Caco-2 (cell line): ENCODE measurements at regions not wholly inside any gene's neighbourhood (a gene's known extent, or its start where the extent isn't known, plus 50 kb on each side); places are given as distances from the start of the nearest gene placed in this dataset.

Experiments used
- BruUV-seq: library from RNA; stranded (reverse); fragments of 400-500 nt; replicated peaks from 2 replicates; lab custom pipeline; 2021; lab: Mats Ljungman, UMichigan
- CTCF ChIA-PET: fragments of 300-600 bp; sonication (Branson Sonifier 250); formaldehyde crosslinking; loops from one replicate; lab custom pipeline; 2022; ENCODE audit warnings: antibody characterized with exemption; lab: Charles Lee
- POLR2A ChIA-PET: fragments of 300-600 bp; sonication (Branson Sonifier 250); formaldehyde crosslinking; loops from one replicate; lab custom pipeline; 2022; ENCODE audit warnings: antibody characterized with exemption; lab: Charles Lee
- DNase-seq, 2 experiments: peaks; one replicate each; pipeline versions ENCODE4 v3.0.0 to v3.0.0-alpha.2; 2020 to 2022
- H3K27me3 ChIP-seq: replicated peaks from 2 replicates; pipeline ENCODE4 v1.6.0; 2011; ENCODE audit warnings: low read length; ENCODE audit not compliant: control insufficient read depth, insufficient read depth
- H3K36me3 ChIP-seq: 2 replicates; pipeline ENCODE4 v1.5.1; 2011; ENCODE audit warnings: low read length; ENCODE audit not compliant: control insufficient read depth, insufficient read depth
- H3K4me1 ChIP-seq: fragments of 250-450 bp; sonication (Bioruptor Pico); 2 replicates; pipeline ENCODE4 v1.5.1; 2020; ENCODE audit warnings: mild to moderate bottlenecking
- H3K4me3 ChIP-seq: 2 replicates; pipeline ENCODE4 v1.5.1; 2011; ENCODE audit warnings: low read depth, mild to moderate bottlenecking, control low read depth, low read length
- H3K9me3 ChIP-seq: fragments of 250-450 bp; sonication (Bioruptor Pico); 2 replicates; pipeline ENCODE4 v1.5.1; 2020; ENCODE audit warnings: mild to moderate bottlenecking, moderate library complexity
- H3K27ac Mint-ChIP-seq: one replicate; pipeline ENCODE4 v1.8.0; 2022; ENCODE audit warnings: mixed read lengths; ENCODE audit not compliant: unreplicated experiment
- H3K27me3 Mint-ChIP-seq: one replicate; pipeline ENCODE4 v1.8.0; 2022; ENCODE audit warnings: mixed read lengths; ENCODE audit not compliant: insufficient read depth, unreplicated experiment
- H3K36me3 Mint-ChIP-seq: one replicate; pipeline ENCODE4 v1.8.0; 2022; ENCODE audit warnings: mild to moderate bottlenecking, mixed read lengths; ENCODE audit not compliant: insufficient read depth, unreplicated experiment
- H3K4me1 Mint-ChIP-seq: one replicate; pipeline ENCODE4 v1.8.0; 2022; ENCODE audit warnings: low read depth, mixed read lengths; ENCODE audit not compliant: unreplicated experiment
- H3K4me3 Mint-ChIP-seq: one replicate; pipeline ENCODE4 v1.8.0; 2022; ENCODE audit warnings: mild to moderate bottlenecking, moderate library complexity, mixed read lengths; ENCODE audit not compliant: unreplicated experiment
- H3K9me3 Mint-ChIP-seq: one replicate; pipeline ENCODE4 v1.8.0; 2022; ENCODE audit warnings: mixed read lengths; ENCODE audit not compliant: unreplicated experiment
- intact Hi-C: fragments of 100-400 bp; cut with micrococcal nuclease; formaldehyde crosslinking; loops from one replicate; pipeline ENCODE4 v1.10.0; 2022; ENCODE audit not compliant: unreplicated experiment
- TF ChIP-seq, protein P1 (sequence below), 2 experiments: fragments of 200-600 bp in 1 of 2; IDR thresholded peaks; 1 replicate in 1 of 2; 2 replicates in 1 of 2; pipeline versions ENCODE4 v1.5.1 to v1.8.0; 2011 to 2022; ENCODE audit warnings: antibody characterized with exemption in 1 of 2, control low read depth in 1 of 2, inconsistent platforms in 1 of 2, low read depth in 1 of 2, low read length in 1 of 2, mild to moderate bottlenecking in 1 of 2, moderate library complexity in 1 of 2; ENCODE audit not compliant: insufficient read depth in 1 of 2, severe bottlenecking in 1 of 2, unreplicated experiment in 1 of 2

- Mint-ChIP-seq H3K27ac (no peak overlapping the region), H3K4me1 (peaks cover 7% of the 10 kb centered on the region), H3K9me3 (no peaks in the 10 kb centered on the region), H3K36me3 (no peaks in the 10 kb centered on the region), H3K4me3 (no peak overlapping the region), H3K27me3 (no peaks in the 10 kb centered on the region)
- Histone ChIP-seq H3K4me1 (peaks cover 13% of the 10 kb centered on the region; the same call in 1 of the 2 replicates), H3K4me3 (no peak overlapping the region), H3K36me3 (no peaks in the 10 kb centered on the region), H3K9me3 (no peaks in the 10 kb centered on the region), H3K27me3 (no peaks in the 10 kb centered on the region)
- CTCF ChIA-PET, result no interaction called here
- no peak for DNase-seq
- TF ChIP-seq, protein P1, sequence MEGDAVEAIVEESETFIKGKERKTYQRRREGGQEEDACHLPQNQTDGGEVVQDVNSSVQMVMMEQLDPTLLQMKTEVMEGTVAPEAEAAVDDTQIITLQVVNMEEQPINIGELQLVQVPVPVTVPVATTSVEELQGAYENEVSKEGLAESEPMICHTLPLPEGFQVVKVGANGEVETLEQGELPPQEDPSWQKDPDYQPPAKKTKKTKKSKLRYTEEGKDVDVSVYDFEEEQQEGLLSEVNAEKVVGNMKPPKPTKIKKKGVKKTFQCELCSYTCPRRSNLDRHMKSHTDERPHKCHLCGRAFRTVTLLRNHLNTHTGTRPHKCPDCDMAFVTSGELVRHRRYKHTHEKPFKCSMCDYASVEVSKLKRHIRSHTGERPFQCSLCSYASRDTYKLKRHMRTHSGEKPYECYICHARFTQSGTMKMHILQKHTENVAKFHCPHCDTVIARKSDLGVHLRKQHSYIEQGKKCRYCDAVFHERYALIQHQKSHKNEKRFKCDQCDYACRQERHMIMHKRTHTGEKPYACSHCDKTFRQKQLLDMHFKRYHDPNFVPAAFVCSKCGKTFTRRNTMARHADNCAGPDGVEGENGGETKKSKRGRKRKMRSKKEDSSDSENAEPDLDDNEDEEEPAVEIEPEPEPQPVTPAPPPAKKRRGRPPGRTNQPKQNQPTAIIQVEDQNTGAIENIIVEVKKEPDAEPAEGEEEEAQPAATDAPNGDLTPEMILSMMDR (IDR thresholded peaks at IDR 0.05; ENCODE audit: insufficient read depth in 1 of 2, low read depth in 1 of 2, low read length in 1 of 2, severe bottlenecking in 1 of 2, unreplicated experiment in 1 of 2), result no peak
- POLR2A ChIA-PET, result no interaction called here
- BruUV-seq, result no TSS peak
- intact Hi-C loops, result no loop called here
Observed at GRCh38 chr5:104375345-104375744, 812.8 kb upstream of the NUDT12 start.

- intact Hi-C loops, result no loop called here
- no peak for DNase-seq
- H3K27me3 ChIP-seq, result no peaks in the 10 kb centered on the region
- H3K36me3 ChIP-seq, result no peaks in the 10 kb centered on the region
- H3K9me3 ChIP-seq, result no peaks in the 10 kb centered on the region
- peaks cover 10% of the 10 kb centered on the region for H3K9me3 Mint-ChIP-seq
- no TSS peak for BruUV-seq
- H3K27me3 Mint-ChIP-seq, result no peaks in the 10 kb centered on the region
- H3K4me1 Mint-ChIP-seq, result peaks cover 7% of the 10 kb centered on the region
- H3K4me3 ChIP-seq, result no peak overlapping the region
- CTCF ChIA-PET, result no interaction called here
- POLR2A ChIA-PET, result no interaction called here
- H3K4me3 Mint-ChIP-seq, result peak overlapping the region; percentile 19
- H3K4me1 ChIP-seq, result peaks cover 13% of the 10 kb centered on the region; the same call in 1 of the 2 replicates
- peak overlapping the region; percentile 49 for H3K27ac Mint-ChIP-seq
- H3K36me3 Mint-ChIP-seq, result no peaks in the 10 kb centered on the region
- TF ChIP-seq, protein P1 (IDR thresholded peaks at IDR 0.05; ENCODE audit: insufficient read depth in 1 of 2, low read depth in 1 of 2, low read length in 1 of 2, severe bottlenecking in 1 of 2, unreplicated experiment in 1 of 2), result no peak
Observed at GRCh38 chr5:104372796-104373195, 810.2 kb upstream of the NUDT12 start.

- BruUV-seq, result no TSS peak
- H3K4me1 Mint-ChIP-seq, result peaks cover 7% of the 10 kb centered on the region
- ChIA-PET CTCF (no interaction called here), POLR2A (no interaction called here)
- H3K9me3 ChIP-seq, result no peaks in the 10 kb centered on the region
- H3K4me3 ChIP-seq, result no peak overlapping the region
- H3K27ac Mint-ChIP-seq, result peak overlapping the region; percentile 49
- intact Hi-C loops, result no loop called here
- H3K36me3 Mint-ChIP-seq, result no peaks in the 10 kb centered on the region
- no peaks in the 10 kb centered on the region for H3K27me3 Mint-ChIP-seq
- TF ChIP-seq, protein P1 (IDR thresholded peaks at IDR 0.05; ENCODE audit: insufficient read depth in 1 of 2, low read depth in 1 of 2, low read length in 1 of 2, severe bottlenecking in 1 of 2, unreplicated experiment in 1 of 2), result no peak
- H3K4me1 ChIP-seq, result peaks cover 13% of the 10 kb centered on the region; the same call in 1 of the 2 replicates
- H3K9me3 Mint-ChIP-seq, result peaks cover 10% of the 10 kb centered on the region
- peak in 1 of 2 experiments; percentile 33 for DNase-seq
- H3K4me3 Mint-ChIP-seq, result peak overlapping the region; percentile 19
- H3K36me3 ChIP-seq, result no peaks in the 10 kb centered on the region
- H3K27me3 ChIP-seq, result no peaks in the 10 kb centered on the region
Observed at GRCh38 chr5:104372376-104372775, 809.8 kb upstream of the NUDT12 start.
